Upper lobe of left lung (tissue), 4 donors: ENCODE measurements at regions not wholly inside any gene's neighbourhood (a gene's known extent, or its start where the extent isn't known, plus 50 kb on each side); places are given as distances from the start of the nearest gene placed in this dataset.

Source experiments
- POLR2A ChIP-seq, 4 donors: fragments of 450-650 bp; IDR thresholded peaks; one replicate each; pipeline ENCODE4 v1.5.1; 2016 to 2017; ENCODE audit warnings: antibody characterized with exemption in 4 of 4, mild to moderate bottlenecking in 2 of 4
- TF ChIP-seq, protein P1 (sequence below), 6 experiments: fragments of 450-650 bp in 4 of 6; fragments of 200-600 bp in 2 of 6; sonication (generic) in 2 of 6; IDR thresholded peaks; one replicate each; pipeline ENCODE4 v1.5.1; 2016 to 2019; ENCODE audit warnings: antibody characterized with exemption in 6 of 6

DNA sequence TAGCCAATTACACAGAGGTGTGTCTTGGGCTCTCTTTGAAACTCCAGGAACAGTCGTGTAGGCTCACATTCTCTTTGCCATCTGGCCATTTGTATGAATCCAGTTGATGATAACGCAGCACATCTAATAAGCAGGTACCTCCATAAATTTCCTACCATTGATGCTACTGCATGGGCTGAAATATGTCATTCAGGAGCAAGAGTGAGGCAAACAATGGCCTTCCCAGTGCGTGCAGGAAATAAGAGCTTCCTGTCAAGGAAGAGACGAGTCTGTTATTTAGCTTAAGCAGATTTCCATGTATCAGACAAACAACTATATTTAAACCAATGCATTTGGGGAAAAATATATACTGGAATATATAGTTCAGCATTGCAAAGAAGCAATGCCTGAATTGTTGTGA, 102.1 kb upstream of the MXRA5 start:
- TF ChIP-seq POLR2A (IDR thresholded peaks at IDR 0.05): no peak
- TF ChIP-seq, protein P1, sequence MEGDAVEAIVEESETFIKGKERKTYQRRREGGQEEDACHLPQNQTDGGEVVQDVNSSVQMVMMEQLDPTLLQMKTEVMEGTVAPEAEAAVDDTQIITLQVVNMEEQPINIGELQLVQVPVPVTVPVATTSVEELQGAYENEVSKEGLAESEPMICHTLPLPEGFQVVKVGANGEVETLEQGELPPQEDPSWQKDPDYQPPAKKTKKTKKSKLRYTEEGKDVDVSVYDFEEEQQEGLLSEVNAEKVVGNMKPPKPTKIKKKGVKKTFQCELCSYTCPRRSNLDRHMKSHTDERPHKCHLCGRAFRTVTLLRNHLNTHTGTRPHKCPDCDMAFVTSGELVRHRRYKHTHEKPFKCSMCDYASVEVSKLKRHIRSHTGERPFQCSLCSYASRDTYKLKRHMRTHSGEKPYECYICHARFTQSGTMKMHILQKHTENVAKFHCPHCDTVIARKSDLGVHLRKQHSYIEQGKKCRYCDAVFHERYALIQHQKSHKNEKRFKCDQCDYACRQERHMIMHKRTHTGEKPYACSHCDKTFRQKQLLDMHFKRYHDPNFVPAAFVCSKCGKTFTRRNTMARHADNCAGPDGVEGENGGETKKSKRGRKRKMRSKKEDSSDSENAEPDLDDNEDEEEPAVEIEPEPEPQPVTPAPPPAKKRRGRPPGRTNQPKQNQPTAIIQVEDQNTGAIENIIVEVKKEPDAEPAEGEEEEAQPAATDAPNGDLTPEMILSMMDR (IDR thresholded peaks at IDR 0.05): no peak
